ENCODE measurements at regions not wholly inside any gene's neighbourhood (a gene's known extent, or its start where the extent isn't known, plus 50 kb on each side); places are given as distances from the start of the nearest gene placed in this dataset.

DNA sequence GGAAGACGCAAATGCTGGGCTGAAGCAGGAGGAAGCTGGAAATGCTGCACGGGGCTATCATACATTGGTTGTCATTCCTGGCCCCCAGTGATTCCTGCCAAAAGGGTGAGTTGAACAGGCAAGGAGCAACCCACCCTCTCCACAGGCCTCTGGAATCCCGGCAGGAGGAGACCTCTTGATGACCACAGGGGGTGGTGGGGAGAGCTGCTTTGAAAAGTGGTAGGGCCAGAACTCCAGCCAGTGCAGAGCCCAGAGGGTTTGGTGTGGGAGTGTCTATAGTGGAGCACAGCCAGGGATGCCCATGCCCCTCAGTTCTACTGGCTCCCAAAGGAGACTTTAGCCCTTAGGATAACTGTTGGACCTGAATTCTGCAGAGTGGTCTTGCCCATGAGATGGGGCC lies 89.2 kb downstream of the SAMD9 start:
- TF ChIP-seq, protein P1, sequence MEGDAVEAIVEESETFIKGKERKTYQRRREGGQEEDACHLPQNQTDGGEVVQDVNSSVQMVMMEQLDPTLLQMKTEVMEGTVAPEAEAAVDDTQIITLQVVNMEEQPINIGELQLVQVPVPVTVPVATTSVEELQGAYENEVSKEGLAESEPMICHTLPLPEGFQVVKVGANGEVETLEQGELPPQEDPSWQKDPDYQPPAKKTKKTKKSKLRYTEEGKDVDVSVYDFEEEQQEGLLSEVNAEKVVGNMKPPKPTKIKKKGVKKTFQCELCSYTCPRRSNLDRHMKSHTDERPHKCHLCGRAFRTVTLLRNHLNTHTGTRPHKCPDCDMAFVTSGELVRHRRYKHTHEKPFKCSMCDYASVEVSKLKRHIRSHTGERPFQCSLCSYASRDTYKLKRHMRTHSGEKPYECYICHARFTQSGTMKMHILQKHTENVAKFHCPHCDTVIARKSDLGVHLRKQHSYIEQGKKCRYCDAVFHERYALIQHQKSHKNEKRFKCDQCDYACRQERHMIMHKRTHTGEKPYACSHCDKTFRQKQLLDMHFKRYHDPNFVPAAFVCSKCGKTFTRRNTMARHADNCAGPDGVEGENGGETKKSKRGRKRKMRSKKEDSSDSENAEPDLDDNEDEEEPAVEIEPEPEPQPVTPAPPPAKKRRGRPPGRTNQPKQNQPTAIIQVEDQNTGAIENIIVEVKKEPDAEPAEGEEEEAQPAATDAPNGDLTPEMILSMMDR (IDR thresholded peaks at IDR 0.05 in 8 of 11, conservative IDR thresholded peaks at IDR 0.05 in 3 of 11), result no peak
- no peak for TF ChIP-seq POLR2AphosphoS5 (IDR thresholded peaks at IDR 0.05)
